GM23248 (cell line): ENCODE measurements at regions not wholly inside any gene's neighbourhood (a gene's known extent, or its start where the extent isn't known, plus 50 kb on each side); places are given as distances from the start of the nearest gene placed in this dataset.

Experiments
- EZH2 ChIP-seq: fragments of 200-600 bp; sonication (generic); IDR thresholded peaks from 2 replicates; pipeline ENCODE4 v1.6.1; 2018; ENCODE audit warnings: antibody characterized with exemption, mild to moderate bottlenecking; ENCODE audit not compliant: insufficient read depth, poor library complexity, severe bottlenecking
- EZH2phosphoT487 ChIP-seq: fragments of 200-600 bp; sonication (generic); IDR thresholded peaks from 2 replicates; pipeline ENCODE4 v1.6.1; 2018; ENCODE audit warnings: antibody characterized with exemption, moderate library complexity, mild to moderate bottlenecking, low read depth; ENCODE audit not compliant: insufficient read depth

GRCh38 chr13:42729857-42730402 lies 51.5 kb upstream of the FAM216B start:
- TF ChIP-seq EZH2phosphoT487 (no peak), EZH2 (no peak)
